ENCODE measurements at regions not wholly inside any gene's neighbourhood (a gene's known extent, or its start where the extent isn't known, plus 50 kb on each side); places are given as distances from the start of the nearest gene placed in this dataset.

- TF ChIP-seq, protein P1, sequence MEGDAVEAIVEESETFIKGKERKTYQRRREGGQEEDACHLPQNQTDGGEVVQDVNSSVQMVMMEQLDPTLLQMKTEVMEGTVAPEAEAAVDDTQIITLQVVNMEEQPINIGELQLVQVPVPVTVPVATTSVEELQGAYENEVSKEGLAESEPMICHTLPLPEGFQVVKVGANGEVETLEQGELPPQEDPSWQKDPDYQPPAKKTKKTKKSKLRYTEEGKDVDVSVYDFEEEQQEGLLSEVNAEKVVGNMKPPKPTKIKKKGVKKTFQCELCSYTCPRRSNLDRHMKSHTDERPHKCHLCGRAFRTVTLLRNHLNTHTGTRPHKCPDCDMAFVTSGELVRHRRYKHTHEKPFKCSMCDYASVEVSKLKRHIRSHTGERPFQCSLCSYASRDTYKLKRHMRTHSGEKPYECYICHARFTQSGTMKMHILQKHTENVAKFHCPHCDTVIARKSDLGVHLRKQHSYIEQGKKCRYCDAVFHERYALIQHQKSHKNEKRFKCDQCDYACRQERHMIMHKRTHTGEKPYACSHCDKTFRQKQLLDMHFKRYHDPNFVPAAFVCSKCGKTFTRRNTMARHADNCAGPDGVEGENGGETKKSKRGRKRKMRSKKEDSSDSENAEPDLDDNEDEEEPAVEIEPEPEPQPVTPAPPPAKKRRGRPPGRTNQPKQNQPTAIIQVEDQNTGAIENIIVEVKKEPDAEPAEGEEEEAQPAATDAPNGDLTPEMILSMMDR (IDR thresholded peaks at IDR 0.05; ENCODE audit: insufficient read depth, low read length, poor library complexity, severe bottlenecking): no peak
- no peak for TF ChIP-seq EZH2phosphoT487 (conservative IDR thresholded peaks at IDR 0.05; ENCODE audit: low read length)
Measured at GRCh38 chr13:78046331-78046730, 127.7 kb upstream of the EDNRB start.
